GM18867 (cell line): ENCODE measurements at regions not wholly inside any gene's neighbourhood (a gene's known extent, or its start where the extent isn't known, plus 50 kb on each side); places are given as distances from the start of the nearest gene placed in this dataset.
"Not testable (repeated sequence)": the region's sequence is repeated elsewhere in the genome, so short reads cannot be mapped to it uniquely, and the experiment has no call there.

Experiments used
- ATAC-seq: cut with Tn5 transposase; IDR thresholded peaks from one replicate; pipeline ENCODE4 v1.9.1; 2021; ENCODE audit warnings: mild to moderate bottlenecking, moderate library complexity; ENCODE audit not compliant: unreplicated experiment

- ATAC-seq = no peak
Measured at GRCh38 chr2:88913280-88913679, 221.8 kb downstream of the RPIA start.

DNA sequence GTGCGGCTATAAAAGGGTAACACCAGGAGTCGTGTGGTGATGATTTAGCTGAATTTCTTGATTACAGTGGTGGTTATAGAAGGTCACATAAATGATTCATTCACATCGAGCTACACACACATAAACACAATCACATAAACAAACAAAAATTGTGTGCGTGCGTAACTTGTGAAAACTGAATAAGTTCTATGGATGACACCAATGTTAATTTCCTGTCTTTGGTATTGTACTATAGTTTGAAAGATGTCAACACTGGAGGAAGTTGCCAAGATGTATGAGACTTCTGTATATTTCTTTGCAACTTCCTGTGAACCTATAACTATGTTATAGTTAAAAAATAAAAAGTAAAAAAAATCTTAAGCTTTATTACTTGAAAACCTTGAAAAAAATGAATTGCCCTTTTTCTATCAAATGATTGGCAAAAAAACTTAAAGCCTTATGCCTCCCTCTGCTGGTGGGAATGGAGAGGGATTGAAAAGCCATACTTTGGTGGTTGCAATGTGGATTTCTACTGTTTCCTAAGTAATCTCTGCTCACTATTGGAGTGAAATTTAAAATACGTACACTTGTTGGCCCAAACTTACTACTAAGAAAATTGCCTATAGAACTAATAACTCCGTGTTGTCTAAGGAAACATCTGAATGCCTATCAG lies 227.7 kb downstream of the RPIA start:
- ATAC-seq = no peak

GRCh38 chr2:88920399-88920798 lies 228.9 kb downstream of the RPIA start:
- ATAC-seq = not testable (repeated sequence)

GRCh38 chr2:88924533-88924932 lies 233.1 kb downstream of the RPIA start:
- ATAC-seq = no peak

DNA sequence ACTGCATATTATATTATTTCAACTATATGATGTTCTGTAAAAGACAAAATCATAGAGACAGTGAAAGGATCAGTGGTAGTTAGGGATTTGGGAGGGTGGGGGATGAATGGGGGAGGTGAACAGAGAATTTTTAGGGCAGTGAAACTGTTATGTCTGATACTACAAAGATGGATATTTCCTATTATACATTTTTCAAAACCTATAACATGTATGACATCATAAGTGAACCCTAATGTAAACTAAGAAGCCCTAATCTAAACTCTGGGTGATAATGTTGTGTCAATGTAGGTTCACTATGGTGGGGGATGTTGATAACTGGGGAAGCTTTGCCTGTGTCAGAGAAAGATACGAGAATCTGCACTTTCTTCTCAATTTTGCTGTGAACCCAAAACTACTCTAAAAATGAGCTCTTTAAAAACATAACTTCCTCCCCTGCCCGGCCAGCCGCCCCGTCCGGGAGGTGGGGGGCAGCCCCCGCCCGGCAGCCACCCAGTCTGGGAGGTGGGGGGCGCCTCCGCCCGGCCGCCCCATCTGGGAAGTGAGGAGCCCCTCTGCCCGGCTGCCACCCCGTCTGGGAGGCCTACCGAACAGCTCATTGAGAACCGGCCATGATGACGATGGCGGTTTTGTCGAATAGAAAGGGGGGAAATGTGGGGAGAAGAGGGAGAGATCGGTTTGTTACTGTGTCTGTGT lies 234.4 kb downstream of the RPIA start:
- no peak for ATAC-seq

DNA sequence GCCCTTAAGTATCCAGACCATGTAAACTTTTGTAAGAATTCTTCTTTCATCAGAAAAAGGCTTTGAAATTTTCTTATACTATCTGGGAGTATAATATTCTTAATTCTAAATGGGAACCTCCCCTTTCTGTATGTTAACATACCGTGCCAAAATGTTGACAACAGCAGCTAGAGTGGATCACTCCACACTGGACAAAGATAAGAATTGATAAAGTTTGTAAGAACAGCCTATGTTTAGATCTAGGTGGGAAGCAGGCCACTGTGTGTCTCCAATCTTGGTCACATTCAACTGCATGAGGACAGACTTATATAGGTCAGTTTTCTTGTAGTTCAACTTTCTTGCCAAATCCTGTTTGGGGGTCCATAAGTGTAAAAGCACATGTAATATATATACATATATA lies 235.7 kb downstream of the RPIA start:
- no peak for ATAC-seq

- no peak for ATAC-seq
Measured at GRCh38 chr2:88930659-88931058, 239.2 kb downstream of the RPIA start.

- no peak for ATAC-seq
Measured at GRCh38 chr2:88932686-88933085, 241.2 kb downstream of the RPIA start.

GRCh38 chr2:88933091-88933490 lies 241.6 kb downstream of the RPIA start:
- ATAC-seq = no peak

- no peak for ATAC-seq
Measured at GRCh38 chr2:88933980-88934379, 242.5 kb downstream of the RPIA start.

GRCh38 chr2:88941178-88941577 lies 249.7 kb downstream of the RPIA start:
- ATAC-seq = not testable (repeated sequence)

DNA sequence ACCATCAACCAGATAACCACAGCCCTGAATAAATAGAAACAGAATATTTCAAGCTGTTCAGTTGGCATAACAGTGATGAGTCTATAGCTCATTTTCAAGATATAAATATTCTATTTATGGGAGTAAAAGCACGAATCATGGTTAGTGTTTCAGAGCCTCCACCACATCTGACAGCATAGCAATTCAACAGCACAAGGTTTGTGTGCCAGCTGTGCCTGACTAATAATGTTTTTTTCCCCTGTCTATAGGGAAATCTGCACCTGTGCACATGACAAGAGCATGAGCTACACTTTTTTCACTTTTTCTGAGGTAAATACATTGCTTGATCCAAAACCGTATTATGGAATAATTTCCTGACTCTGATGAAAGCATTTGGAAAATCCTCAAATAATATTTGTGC lies 251.3 kb downstream of the RPIA start:
- no peak for ATAC-seq

- no peak for ATAC-seq
Measured at GRCh38 chr2:88949336-88949735, 257.9 kb downstream of the RPIA start.

- no peak for ATAC-seq
Measured at GRCh38 chr2:88950010-88950409, 258.5 kb downstream of the RPIA start.

DNA sequence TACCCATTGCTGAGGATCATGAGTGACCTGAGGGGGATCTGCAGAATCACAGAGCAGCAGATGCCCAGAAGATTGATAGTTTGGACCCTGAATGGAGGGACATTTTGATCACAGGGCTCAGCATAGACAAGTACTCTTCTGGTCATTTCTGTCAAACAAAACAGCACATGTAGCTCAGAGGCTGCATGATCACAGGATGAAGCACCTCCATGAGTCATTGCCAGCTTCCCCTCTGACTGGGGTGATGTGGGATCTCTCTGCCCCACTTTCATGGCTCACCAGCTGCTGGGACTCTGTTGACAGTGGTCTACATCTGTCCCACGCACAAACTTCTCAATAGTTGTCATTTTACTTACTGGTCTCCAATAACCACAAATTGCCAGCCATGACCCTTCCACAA lies 264.1 kb downstream of the RPIA start:
- no peak for ATAC-seq

- ATAC-seq = no peak
Measured at GRCh38 chr2:88959480-88960204, 268.2 kb downstream of the RPIA start.

GRCh38 chr2:88961323-88961722 lies 269.9 kb downstream of the RPIA start:
- not testable (repeated sequence) for ATAC-seq

- ATAC-seq = no peak
Measured at GRCh38 chr2:88967844-88968243, 276.4 kb downstream of the RPIA start.

DNA sequence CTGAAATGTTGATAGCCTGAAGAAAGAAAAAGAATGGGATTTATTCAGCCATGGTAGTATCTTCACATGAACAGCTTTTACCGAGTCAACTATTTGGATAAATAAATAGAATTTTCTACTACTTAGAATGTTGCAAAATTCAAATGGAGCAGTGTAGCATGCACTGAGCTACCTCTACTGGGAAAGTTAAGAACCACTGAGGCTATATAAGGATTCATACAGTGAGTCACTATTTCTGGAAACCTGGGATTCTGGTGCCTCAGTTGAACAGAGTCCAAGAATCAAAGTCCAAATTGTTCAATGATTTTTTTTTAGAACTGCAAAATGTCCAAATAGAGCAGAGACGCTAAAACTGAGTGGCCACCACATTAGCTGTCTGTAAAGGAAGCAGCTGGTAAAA lies 286.5 kb downstream of the RPIA start:
- ATAC-seq = not testable (repeated sequence)

- not testable (repeated sequence) for ATAC-seq
Measured at GRCh38 chr2:88978446-88978845, 287.0 kb downstream of the RPIA start.

DNA sequence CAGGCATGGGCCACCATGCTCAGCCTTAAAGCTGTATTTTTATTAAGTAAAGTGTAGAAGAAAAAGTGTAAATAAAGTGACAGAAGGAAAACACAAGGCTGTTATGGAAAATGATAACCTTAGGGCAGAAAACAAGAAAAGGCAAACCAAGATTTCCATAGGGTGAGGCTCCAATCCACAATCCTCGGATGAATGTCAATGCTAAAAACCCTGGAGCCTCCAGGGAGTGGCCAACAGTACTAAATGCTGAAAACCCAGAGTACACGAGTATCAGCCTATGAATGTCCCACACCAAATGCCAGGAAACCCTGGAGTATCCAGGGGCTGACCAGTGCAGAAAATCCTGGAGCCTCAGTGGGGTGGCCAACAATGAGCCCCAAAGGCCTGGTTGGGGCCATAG lies 292.6 kb downstream of the RPIA start:
- ATAC-seq = not testable (repeated sequence)

DNA sequence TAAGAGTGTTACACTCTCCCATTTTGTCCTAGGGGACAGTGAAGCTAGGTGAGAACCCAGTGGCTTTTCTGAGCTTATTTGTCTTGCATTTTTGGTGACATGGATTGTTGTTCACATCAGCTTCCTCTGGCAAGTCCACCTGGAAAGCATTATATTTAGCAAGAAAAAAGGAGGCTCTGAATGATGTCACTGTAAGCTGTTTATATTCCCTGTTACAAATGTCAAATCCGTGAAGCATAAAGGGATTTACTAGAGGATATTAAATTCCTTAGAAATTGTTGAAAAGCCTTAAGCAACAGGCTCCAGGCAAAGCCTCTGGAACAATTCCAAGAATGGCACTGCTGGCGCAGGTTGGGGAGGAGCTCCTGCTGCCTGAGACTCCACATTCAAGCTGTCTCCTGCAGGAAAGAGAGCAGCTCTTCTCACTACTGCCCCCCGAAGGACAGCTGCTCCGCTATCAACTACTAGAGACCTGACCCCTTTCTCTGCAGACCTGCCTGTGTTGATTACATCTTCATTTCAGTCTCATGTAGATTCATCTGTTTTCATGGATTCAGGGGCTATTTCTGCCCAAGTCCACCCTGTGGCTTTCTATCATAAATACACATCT lies 295.4 kb downstream of the RPIA start:
- ATAC-seq = not testable (repeated sequence)
